ENCODE measurements at regions not wholly inside any gene's neighbourhood (a gene's known extent, or its start where the extent isn't known, plus 50 kb on each side); places are given as distances from the start of the nearest gene placed in this dataset.

DNA sequence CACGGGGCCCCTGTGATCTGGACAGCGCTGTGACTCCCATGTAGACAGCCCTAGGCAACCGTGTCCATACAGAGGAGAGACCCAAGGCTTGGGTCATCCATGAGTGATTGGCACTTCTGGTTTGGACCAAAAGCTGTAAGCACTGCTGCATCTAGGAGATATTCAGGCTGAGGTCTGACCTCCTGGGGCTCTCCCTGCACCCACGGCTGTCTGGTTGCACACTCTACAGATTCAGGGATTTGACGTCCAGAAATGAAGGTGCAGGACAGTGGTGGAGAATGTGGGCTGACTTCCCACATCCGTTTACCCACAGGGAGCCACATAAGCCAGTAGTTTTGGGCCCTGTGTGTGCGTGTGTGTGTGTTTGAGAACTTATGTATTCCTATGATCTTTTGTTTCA lies 76.2 kb upstream of the ARHGEF7 start:
- TF ChIP-seq, protein P1, sequence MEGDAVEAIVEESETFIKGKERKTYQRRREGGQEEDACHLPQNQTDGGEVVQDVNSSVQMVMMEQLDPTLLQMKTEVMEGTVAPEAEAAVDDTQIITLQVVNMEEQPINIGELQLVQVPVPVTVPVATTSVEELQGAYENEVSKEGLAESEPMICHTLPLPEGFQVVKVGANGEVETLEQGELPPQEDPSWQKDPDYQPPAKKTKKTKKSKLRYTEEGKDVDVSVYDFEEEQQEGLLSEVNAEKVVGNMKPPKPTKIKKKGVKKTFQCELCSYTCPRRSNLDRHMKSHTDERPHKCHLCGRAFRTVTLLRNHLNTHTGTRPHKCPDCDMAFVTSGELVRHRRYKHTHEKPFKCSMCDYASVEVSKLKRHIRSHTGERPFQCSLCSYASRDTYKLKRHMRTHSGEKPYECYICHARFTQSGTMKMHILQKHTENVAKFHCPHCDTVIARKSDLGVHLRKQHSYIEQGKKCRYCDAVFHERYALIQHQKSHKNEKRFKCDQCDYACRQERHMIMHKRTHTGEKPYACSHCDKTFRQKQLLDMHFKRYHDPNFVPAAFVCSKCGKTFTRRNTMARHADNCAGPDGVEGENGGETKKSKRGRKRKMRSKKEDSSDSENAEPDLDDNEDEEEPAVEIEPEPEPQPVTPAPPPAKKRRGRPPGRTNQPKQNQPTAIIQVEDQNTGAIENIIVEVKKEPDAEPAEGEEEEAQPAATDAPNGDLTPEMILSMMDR (IDR thresholded peaks at IDR 0.05; ENCODE audit: low read depth, low read length, missing control alignments): no peak
- H3K4me3 ChIP-seq (replicated peaks; ENCODE audit: low read depth, low read length): no peak overlapping the region
- DNase-seq (ENCODE audit: extremely low read depth, low read depth): no peak

DNA sequence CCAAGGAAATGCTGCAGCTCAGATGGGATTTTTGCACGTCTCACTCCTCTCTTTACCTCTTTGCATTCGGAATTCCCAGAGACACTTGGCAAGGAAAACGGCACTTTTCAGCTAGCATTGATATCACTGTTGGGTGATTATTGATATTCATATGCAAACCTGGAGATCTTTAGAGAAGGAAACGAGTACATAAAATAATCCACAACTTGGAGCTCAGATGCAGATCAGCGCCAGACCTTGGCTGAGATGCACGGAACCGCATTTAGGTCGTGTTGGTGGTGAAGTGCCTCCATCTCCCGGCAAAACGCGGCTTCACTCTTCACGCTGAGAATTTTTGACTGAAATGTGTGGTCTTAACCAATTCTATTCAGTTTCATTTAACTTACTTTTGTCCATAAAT lies 77.2 kb upstream of the ARHGEF7 start:
- TF ChIP-seq, protein P1 (IDR thresholded peaks at IDR 0.05; ENCODE audit: low read depth, low read length, missing control alignments): no peak
- H3K4me3 ChIP-seq (replicated peaks; ENCODE audit: low read depth, low read length): no peak overlapping the region
- no peak for DNase-seq (ENCODE audit: extremely low read depth, low read depth)

- TF ChIP-seq, protein P1 (IDR thresholded peaks at IDR 0.05; ENCODE audit: low read depth, low read length, missing control alignments): no peak
- no peak overlapping the region for H3K4me3 ChIP-seq (replicated peaks; ENCODE audit: low read depth, low read length)
- no peak for DNase-seq (ENCODE audit: extremely low read depth, low read depth)
Measured at GRCh38 chr13:111036665-111037064, 78.4 kb upstream of the ARHGEF7 start.

DNA sequence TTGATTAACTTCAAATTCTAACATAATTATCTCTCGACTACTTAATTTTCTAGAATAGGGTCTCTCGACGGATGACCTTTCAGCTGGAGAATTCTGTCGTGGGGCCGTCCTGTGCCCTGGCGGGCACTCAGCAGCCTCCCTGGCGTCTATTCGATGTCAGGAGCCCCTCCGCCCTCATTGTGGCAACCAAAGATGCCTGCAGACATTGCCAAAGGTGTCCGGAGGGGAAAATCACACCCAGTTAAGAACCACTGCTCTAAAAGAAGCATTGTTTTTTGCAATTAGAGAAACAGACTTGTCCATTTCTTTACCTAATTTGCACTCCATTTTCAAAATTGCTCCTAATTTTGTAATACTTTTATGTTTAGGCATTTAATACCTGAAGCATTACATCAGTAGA lies 79.2 kb upstream of the ARHGEF7 start:
- DNase-seq (ENCODE audit: extremely low read depth, low read depth): no peak
- H3K4me3 ChIP-seq (replicated peaks; ENCODE audit: low read depth, low read length): no peak overlapping the region
- TF ChIP-seq, protein P1 (IDR thresholded peaks at IDR 0.05; ENCODE audit: low read depth, low read length, missing control alignments): no peak

DNA sequence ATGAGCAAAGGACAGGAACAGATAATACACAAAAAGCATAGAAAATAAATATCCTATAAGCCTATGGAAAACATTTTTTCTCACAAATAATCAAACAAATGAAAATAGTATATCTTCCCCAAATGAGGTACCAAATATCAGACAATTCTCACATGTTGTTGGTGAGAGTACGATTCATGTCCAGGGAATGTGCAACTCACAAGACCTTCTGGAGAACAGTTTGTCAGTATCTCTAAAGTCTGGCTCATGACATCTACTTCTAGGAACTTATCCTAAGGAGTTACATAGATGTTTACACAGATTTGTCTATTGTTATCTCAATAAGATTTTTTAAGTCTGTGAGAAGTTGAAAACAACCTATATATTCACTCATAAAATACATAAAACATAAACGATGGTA lies 80.3 kb upstream of the ARHGEF7 start:
- no peak overlapping the region for H3K4me3 ChIP-seq (replicated peaks; ENCODE audit: low read depth, low read length)
- DNase-seq (ENCODE audit: extremely low read depth, low read depth): no peak
- TF ChIP-seq, protein P1 (IDR thresholded peaks at IDR 0.05; ENCODE audit: low read depth, low read length, missing control alignments): no peak

DNA sequence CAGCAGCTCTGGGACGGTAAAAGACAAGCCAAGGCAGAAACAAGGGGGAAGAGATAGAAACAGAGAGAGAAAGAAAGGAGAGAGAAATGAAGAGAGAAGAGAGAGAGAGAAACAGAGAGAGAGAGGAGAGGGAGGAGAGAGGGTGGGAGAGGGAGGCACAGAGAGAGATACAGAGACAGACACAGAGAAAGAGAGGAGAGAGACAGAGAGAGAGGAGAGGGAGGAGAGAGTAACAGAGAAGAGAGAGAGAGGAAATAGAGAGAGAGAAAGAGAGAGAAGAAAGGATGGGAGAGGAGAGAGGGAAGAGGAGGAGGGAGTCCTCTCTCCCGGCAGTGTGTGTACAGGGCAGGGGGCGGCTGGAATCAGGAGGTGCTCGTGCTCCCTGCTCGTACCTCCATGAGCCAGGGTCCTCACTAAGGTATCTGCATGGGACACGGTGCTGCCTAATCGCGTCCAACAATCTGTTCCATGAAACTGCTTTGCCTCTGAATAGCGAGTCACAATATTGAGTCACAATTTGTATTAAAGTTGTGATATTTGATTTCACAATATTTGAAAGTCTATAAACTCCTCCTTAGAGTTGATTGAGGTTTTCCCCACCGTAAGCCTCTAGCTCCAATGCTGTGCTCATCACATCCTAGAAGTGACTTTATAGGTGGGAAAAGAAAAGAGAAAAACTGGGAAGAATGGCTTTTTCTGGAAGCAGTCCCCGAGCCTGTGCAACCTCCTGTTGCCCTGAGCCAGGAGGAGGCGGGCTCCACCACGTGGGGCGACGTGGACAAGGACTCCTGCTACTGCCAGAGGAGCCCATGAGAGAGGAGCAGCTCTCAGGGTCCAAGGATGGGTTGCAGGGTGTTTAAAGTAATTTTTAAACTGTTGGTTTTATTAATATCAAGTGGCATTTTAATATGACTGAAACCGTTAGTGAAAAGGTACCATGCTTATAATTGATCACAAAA lies 81.7 kb upstream of the ARHGEF7 start:
- TF ChIP-seq, protein P1 (IDR thresholded peaks at IDR 0.05; ENCODE audit: low read depth, low read length, missing control alignments): no peak
- no peak for DNase-seq (ENCODE audit: extremely low read depth, low read depth)
- H3K4me3 ChIP-seq (replicated peaks; ENCODE audit: low read depth, low read length): no peak overlapping the region

Data from HFF-Myc (cell line).